ENCODE measurements at regions not wholly inside any gene's neighbourhood (a gene's known extent, or its start where the extent isn't known, plus 50 kb on each side); places are given as distances from the start of the nearest gene placed in this dataset.

DNA sequence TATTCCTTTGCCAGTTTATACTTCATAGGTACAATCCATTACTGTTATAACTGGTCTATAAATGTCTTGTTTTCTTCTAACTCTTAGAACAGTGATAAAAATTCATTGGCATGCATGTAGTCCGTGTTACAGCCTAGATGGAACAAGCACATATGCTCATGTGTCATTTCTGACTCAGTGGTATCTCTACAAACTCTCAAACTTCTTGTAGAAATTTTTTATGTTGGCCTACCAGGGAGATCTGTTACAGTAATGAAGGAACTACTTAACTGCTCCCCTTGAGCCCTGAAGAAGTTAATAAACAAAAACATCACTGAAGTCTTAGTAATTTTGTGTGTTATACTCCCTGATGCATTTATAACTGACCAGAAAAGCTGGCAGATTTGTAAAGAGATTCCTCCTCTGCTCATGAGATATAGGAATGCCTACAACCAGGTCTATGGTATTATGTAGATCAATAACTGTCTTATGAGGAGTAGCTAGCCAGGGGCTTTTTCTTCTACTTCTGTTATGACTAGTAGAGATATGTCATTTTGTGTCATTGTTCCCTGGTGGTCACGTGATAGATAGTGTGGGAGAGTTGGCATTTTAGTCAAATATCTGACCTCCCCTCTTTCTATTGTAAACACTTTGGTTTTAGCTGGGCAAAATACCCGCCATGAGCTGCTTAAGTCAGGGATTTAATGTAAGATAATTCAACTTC, 53.7 kb upstream of the FAAH2 start (continued):
- TF ChIP-seq, protein P1, sequence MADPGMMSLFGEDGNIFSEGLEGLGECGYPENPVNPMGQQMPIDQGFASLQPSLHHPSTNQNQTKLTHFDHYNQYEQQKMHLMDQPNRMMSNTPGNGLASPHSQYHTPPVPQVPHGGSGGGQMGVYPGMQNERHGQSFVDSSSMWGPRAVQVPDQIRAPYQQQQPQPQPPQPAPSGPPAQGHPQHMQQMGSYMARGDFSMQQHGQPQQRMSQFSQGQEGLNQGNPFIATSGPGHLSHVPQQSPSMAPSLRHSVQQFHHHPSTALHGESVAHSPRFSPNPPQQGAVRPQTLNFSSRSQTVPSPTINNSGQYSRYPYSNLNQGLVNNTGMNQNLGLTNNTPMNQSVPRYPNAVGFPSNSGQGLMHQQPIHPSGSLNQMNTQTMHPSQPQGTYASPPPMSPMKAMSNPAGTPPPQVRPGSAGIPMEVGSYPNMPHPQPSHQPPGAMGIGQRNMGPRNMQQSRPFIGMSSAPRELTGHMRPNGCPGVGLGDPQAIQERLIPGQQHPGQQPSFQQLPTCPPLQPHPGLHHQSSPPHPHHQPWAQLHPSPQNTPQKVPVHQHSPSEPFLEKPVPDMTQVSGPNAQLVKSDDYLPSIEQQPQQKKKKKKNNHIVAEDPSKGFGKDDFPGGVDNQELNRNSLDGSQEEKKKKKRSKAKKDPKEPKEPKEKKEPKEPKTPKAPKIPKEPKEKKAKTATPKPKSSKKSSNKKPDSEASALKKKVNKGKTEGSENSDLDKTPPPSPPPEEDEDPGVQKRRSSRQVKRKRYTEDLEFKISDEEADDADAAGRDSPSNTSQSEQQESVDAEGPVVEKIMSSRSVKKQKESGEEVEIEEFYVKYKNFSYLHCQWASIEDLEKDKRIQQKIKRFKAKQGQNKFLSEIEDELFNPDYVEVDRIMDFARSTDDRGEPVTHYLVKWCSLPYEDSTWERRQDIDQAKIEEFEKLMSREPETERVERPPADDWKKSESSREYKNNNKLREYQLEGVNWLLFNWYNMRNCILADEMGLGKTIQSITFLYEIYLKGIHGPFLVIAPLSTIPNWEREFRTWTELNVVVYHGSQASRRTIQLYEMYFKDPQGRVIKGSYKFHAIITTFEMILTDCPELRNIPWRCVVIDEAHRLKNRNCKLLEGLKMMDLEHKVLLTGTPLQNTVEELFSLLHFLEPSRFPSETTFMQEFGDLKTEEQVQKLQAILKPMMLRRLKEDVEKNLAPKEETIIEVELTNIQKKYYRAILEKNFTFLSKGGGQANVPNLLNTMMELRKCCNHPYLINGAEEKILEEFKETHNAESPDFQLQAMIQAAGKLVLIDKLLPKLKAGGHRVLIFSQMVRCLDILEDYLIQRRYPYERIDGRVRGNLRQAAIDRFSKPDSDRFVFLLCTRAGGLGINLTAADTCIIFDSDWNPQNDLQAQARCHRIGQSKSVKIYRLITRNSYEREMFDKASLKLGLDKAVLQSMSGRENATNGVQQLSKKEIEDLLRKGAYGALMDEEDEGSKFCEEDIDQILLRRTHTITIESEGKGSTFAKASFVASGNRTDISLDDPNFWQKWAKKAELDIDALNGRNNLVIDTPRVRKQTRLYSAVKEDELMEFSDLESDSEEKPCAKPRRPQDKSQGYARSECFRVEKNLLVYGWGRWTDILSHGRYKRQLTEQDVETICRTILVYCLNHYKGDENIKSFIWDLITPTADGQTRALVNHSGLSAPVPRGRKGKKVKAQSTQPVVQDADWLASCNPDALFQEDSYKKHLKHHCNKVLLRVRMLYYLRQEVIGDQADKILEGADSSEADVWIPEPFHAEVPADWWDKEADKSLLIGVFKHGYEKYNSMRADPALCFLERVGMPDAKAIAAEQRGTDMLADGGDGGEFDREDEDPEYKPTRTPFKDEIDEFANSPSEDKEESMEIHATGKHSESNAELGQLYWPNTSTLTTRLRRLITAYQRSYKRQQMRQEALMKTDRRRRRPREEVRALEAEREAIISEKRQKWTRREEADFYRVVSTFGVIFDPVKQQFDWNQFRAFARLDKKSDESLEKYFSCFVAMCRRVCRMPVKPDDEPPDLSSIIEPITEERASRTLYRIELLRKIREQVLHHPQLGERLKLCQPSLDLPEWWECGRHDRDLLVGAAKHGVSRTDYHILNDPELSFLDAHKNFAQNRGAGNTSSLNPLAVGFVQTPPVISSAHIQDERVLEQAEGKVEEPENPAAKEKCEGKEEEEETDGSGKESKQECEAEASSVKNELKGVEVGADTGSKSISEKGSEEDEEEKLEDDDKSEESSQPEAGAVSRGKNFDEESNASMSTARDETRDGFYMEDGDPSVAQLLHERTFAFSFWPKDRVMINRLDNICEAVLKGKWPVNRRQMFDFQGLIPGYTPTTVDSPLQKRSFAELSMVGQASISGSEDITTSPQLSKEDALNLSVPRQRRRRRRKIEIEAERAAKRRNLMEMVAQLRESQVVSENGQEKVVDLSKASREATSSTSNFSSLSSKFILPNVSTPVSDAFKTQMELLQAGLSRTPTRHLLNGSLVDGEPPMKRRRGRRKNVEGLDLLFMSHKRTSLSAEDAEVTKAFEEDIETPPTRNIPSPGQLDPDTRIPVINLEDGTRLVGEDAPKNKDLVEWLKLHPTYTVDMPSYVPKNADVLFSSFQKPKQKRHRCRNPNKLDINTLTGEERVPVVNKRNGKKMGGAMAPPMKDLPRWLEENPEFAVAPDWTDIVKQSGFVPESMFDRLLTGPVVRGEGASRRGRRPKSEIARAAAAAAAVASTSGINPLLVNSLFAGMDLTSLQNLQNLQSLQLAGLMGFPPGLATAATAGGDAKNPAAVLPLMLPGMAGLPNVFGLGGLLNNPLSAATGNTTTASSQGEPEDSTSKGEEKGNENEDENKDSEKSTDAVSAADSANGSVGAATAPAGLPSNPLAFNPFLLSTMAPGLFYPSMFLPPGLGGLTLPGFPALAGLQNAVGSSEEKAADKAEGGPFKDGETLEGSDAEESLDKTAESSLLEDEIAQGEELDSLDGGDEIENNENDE (IDR thresholded peaks at IDR 0.05; ENCODE audit: insufficient replicate concordance, low read length) = no peak
- no peak for TF ChIP-seq PHF8 (conservative IDR thresholded peaks at IDR 0.05; ENCODE audit: low read depth, low read length)
- TF ChIP-seq SIN3A (conservative IDR thresholded peaks at IDR 0.05 in 1 of 2, IDR thresholded peaks at IDR 0.05 in 1 of 2; ENCODE audit: low read depth in 1 of 2, low read length in 2 of 2) = no peak
- no peak for TF ChIP-seq SIX5 (IDR thresholded peaks at IDR 0.05; ENCODE audit: low read depth, low read length)
- TF ChIP-seq ASH2L (IDR thresholded peaks at IDR 0.05; ENCODE audit: low read length) = no peak
- TF ChIP-seq POU5F1 (IDR thresholded peaks at IDR 0.05; ENCODE audit: low read depth, low read length) = no peak
- TF ChIP-seq EZH2 (IDR thresholded peaks at IDR 0.05; ENCODE audit: low read depth, low read length, severe bottlenecking) = no peak
- no peak for TF ChIP-seq HDAC6 (IDR thresholded peaks at IDR 0.05; ENCODE audit: low read depth, low read length)
- no peak for TF ChIP-seq KDM4A (IDR thresholded peaks at IDR 0.05; ENCODE audit: low read depth, low read length, severe bottlenecking)
